OCI-LY3 (cell line): ENCODE measurements at regions not wholly inside any gene's neighbourhood (a gene's known extent, or its start where the extent isn't known, plus 50 kb on each side); places are given as distances from the start of the nearest gene placed in this dataset.

Source experiments
- H2AFZ ChIP-seq: fragments of 200-600, 300-600 bp; shearing (Covaris generic); 2 replicates; pipeline ENCODE4 v1.6.0; 2014; ENCODE audit warnings: antibody characterized with exemption, low read depth, low read length
- H3K27ac ChIP-seq: fragments of 200-600, 300-600 bp; sonication (generic); 2 replicates; pipeline ENCODE4 v1.5.1; 2014; ENCODE audit warnings: mild to moderate bottlenecking, low read length, moderate library complexity, mixed read lengths
- H3K27me3 ChIP-seq: fragments of 200-600, 300-600 bp; sonication (generic); 2 replicates; pipeline ENCODE4 v1.6.1; 2014; ENCODE audit warnings: low read depth, low read length, mixed read lengths
- H3K36me3 ChIP-seq: fragments of 200-600, 300-600 bp; sonication (generic); replicated peaks from 2 replicates; pipeline ENCODE3; 2014; ENCODE audit warnings: low read depth, low read length, mixed read lengths
- H3K4me1 ChIP-seq: fragments of 300-600, 200-600 bp; sonication (generic); 2 replicates; pipeline ENCODE4 v1.6.1; 2014; ENCODE audit warnings: low read length, mixed read lengths
- H3K4me2 ChIP-seq: fragments of 200-600, 300-600 bp; sonication (generic); 2 replicates; pipeline ENCODE4 v1.6.1; 2014; ENCODE audit warnings: low read length, mixed read lengths
- H3K4me3 ChIP-seq: fragments of 300-600, 200-600 bp; sonication (generic); 2 replicates; pipeline ENCODE4 v1.5.1; 2014; ENCODE audit warnings: antibody characterized with exemption, mild to moderate bottlenecking, low read length, moderate library complexity
- H3K79me2 ChIP-seq: fragments of 300-600, 200-600 bp; shearing (Covaris generic); 2 replicates; pipeline ENCODE4 v1.6.1; 2014; ENCODE audit warnings: mild to moderate bottlenecking, low read length, mixed read lengths
- H3K9ac ChIP-seq: fragments of 300-600, 200-600 bp; shearing (Covaris generic); 2 replicates; pipeline ENCODE4 v1.6.0; 2014; ENCODE audit warnings: mild to moderate bottlenecking, low read length, moderate library complexity
- H3K9me3 ChIP-seq: fragments of 200-600, 300-600 bp; shearing (Covaris generic); 2 replicates; pipeline ENCODE4 v1.6.1; 2014; ENCODE audit warnings: low read length, mixed read lengths; ENCODE audit not compliant: insufficient read depth
- H4K20me1 ChIP-seq: fragments of 200-600, 300-600 bp; sonication (generic); 2 replicates; pipeline ENCODE4 v1.6.1; 2016; ENCODE audit warnings: low read length, mixed read lengths; ENCODE audit not compliant: insufficient read depth
- CTCF ChIP-seq: fragments of 200-600, 300-600 bp; sonication (generic); IDR thresholded peaks from 2 replicates; pipeline ENCODE4 v1.5.1; 2014; ENCODE audit warnings: antibody characterized with exemption, low read length, low read depth
- EZH2phosphoT487 ChIP-seq: fragments of 200-600 bp; shearing (Covaris generic); IDR thresholded peaks from 2 replicates; pipeline ENCODE4 v1.6.1; 2018; ENCODE audit warnings: antibody characterized with exemption, mixed run types, low read depth

DNA sequence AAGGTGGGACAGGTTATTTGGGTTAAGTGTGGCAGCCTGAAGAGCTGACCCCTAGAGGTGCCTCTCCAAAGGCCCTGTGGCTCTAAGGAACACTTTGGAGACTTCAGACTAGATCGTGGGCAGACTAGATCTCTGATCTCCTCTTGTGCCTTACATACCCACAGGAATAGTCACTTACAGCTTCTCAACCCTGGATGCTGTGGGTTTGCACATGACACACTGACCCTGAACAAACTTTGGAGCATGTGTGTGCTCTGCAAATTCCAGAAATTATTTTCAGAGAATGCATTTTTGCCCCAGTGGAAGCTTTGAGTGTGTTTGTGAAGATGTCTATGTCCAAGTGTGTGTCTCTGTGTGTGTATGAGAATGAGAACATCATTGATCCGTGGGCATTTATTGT is 119.6 kb downstream of the EMX2 start:
- Histone ChIP-seq H3K9me3 (no peaks in the 10 kb centered on the region), H3K36me3 (no peaks in the 10 kb centered on the region)
- no peak for TF ChIP-seq CTCF
- TF ChIP-seq EZH2phosphoT487, result no peak

GRCh38 chr10:117662751-117663540 is 120.4 kb downstream of the EMX2 start:
- Histone ChIP-seq H3K4me2 (no peak overlapping the region), H3K27ac (no peak overlapping the region), H3K4me3 (no peak overlapping the region), H3K79me2 (no peaks in the 10 kb centered on the region), H4K20me1 (no peaks in the 10 kb centered on the region), H3K9me3 (no peaks in the 10 kb centered on the region), H3K27me3 (no peaks in the 10 kb centered on the region), H3K4me1 (no peaks in the 10 kb centered on the region), H3K9ac (no peak overlapping the region), H3K36me3 (no peaks in the 10 kb centered on the region), H2AFZ (no peak overlapping the region)
- TF ChIP-seq EZH2phosphoT487 (no peak), CTCF (no peak)

More for the DNA sequence above, 119.6 kb downstream of the EMX2 start:
- Histone ChIP-seq H3K27me3 (no peaks in the 10 kb centered on the region), H3K4me2 (no peak overlapping the region), H3K4me3 (no peak overlapping the region), H2AFZ (no peak overlapping the region), H4K20me1 (no peaks in the 10 kb centered on the region), H3K79me2 (no peaks in the 10 kb centered on the region), H3K27ac (no peak overlapping the region), H3K4me1 (peaks cover 3% of the 10 kb centered on the region), H3K9ac (no peak overlapping the region)

DNA sequence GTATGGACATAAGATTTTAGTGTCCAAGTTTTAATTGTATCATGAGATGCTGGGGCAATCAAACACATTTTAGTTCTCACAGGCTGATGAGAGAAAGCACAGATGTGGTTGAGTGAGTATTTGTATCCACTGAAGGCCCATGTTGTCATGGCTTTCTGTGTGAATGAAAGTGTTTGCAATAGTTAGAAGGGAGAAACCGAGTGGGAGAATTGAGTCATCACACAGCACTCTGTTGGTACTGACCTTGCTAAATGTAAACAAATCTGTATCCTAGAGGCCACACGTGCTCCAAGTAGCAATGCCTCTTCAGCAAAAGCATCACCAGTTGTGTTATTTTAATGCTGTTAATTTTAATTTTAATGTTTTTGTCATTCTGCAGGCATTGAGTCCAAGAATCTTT is 121.2 kb downstream of the EMX2 start:
- H3K27ac ChIP-seq, result no peak overlapping the region
- TF ChIP-seq CTCF (no peak), EZH2phosphoT487 (no peak)
- H3K4me2 ChIP-seq, result no peak overlapping the region

GRCh38 chr10:117664288-117664687 is 121.7 kb downstream of the EMX2 start:
- no peak for TF ChIP-seq CTCF

More for the DNA sequence above, 121.2 kb downstream of the EMX2 start:
- Histone ChIP-seq H4K20me1 (no peaks in the 10 kb centered on the region), H3K79me2 (no peaks in the 10 kb centered on the region), H3K27me3 (no peaks in the 10 kb centered on the region), H3K9ac (no peak overlapping the region), H3K4me1 (no peaks in the 10 kb centered on the region), H2AFZ (no peak overlapping the region), H3K36me3 (no peaks in the 10 kb centered on the region), H3K9me3 (no peaks in the 10 kb centered on the region), H3K4me3 (no peak overlapping the region)

More at GRCh38 chr10:117664288-117664687, 121.7 kb downstream of the EMX2 start:
- Histone ChIP-seq H3K4me2 (no peak overlapping the region), H3K9me3 (no peaks in the 10 kb centered on the region), H3K27me3 (no peaks in the 10 kb centered on the region), H3K36me3 (no peaks in the 10 kb centered on the region), H3K4me3 (no peak overlapping the region), H2AFZ (no peak overlapping the region), H3K27ac (no peak overlapping the region), H3K4me1 (no peaks in the 10 kb centered on the region), H3K79me2 (no peaks in the 10 kb centered on the region), H4K20me1 (no peaks in the 10 kb centered on the region), H3K9ac (no peak overlapping the region)
